IPS-15b (cell line): ENCODE measurements at regions not wholly inside any gene's neighbourhood (a gene's known extent, or its start where the extent isn't known, plus 50 kb on each side); places are given as distances from the start of the nearest gene placed in this dataset.

Experiments
- H3K27me3 ChIP-seq: one replicate; pipeline ENCODE4 v1.6.1; 2013; ENCODE audit warnings: low read length; ENCODE audit not compliant: control insufficient read depth, insufficient read depth
- H3K36me3 ChIP-seq: one replicate; pipeline ENCODE4 v1.6.1; 2013; ENCODE audit warnings: low read length; ENCODE audit not compliant: control insufficient read depth, insufficient read depth
- H3K4me1 ChIP-seq: one replicate; pipeline ENCODE4 v1.6.1; 2013; ENCODE audit warnings: mild to moderate bottlenecking, low read length; ENCODE audit not compliant: control insufficient read depth, insufficient read depth
- H3K4me3 ChIP-seq: one replicate; pipeline ENCODE4 v1.5.1; 2013; ENCODE audit warnings: low read depth, low read length
- H3K9ac ChIP-seq: one replicate; pipeline ENCODE4 v1.6.1; 2013; ENCODE audit warnings: low read depth, mild to moderate bottlenecking, low read length
- H3K9me3 ChIP-seq: one replicate; pipeline ENCODE4 v1.6.1; 2013; ENCODE audit warnings: mild to moderate bottlenecking, low read length; ENCODE audit not compliant: control insufficient read depth, insufficient read depth

- no peaks in the 10 kb centered on the region for H3K36me3 ChIP-seq
- peaks cover 28% of the 10 kb centered on the region for H3K27me3 ChIP-seq
- no peaks in the 10 kb centered on the region for H3K9me3 ChIP-seq
- no peaks in the 10 kb centered on the region for H3K4me1 ChIP-seq
- no peak overlapping the region for H3K9ac ChIP-seq
- no peak overlapping the region for H3K4me3 ChIP-seq
Measured at GRCh38 chr20:61184194-61184593, 67.9 kb upstream of the CDH4 start.

DNA sequence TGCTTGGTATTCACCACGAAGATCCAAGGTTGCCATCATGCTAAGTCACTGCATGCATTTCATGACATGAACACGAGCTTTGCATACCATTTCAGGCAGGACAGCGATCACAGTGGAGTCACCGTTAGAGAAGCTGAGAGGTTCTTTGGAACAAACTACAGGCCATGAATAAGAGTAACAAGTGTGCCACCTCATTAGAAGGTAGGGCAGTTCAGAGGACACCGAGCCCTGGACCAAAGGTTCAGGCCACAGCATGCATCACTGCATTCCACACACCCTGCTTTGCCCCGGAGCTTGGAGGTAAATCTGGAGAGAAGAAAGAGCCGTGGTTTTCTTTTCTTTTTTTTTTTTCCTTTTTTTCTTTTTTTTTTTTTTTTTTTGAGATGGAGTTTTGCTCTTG is 66.9 kb upstream of the CDH4 start:
- no peak overlapping the region for H3K9ac ChIP-seq
- no peaks in the 10 kb centered on the region for H3K36me3 ChIP-seq
- H3K4me3 ChIP-seq = no peak overlapping the region
- no peaks in the 10 kb centered on the region for H3K4me1 ChIP-seq
- H3K27me3 ChIP-seq = peaks cover 24% of the 10 kb centered on the region
- H3K9me3 ChIP-seq = no peaks in the 10 kb centered on the region

- Histone ChIP-seq H3K36me3 (no peaks in the 10 kb centered on the region), H3K4me1 (no peaks in the 10 kb centered on the region), H3K4me3 (no peak overlapping the region), H3K9me3 (no peaks in the 10 kb centered on the region), H3K27me3 (peaks cover 20% of the 10 kb centered on the region), H3K9ac (no peak overlapping the region)
Measured at GRCh38 chr20:61185841-61186601, 66.0 kb upstream of the CDH4 start.

DNA sequence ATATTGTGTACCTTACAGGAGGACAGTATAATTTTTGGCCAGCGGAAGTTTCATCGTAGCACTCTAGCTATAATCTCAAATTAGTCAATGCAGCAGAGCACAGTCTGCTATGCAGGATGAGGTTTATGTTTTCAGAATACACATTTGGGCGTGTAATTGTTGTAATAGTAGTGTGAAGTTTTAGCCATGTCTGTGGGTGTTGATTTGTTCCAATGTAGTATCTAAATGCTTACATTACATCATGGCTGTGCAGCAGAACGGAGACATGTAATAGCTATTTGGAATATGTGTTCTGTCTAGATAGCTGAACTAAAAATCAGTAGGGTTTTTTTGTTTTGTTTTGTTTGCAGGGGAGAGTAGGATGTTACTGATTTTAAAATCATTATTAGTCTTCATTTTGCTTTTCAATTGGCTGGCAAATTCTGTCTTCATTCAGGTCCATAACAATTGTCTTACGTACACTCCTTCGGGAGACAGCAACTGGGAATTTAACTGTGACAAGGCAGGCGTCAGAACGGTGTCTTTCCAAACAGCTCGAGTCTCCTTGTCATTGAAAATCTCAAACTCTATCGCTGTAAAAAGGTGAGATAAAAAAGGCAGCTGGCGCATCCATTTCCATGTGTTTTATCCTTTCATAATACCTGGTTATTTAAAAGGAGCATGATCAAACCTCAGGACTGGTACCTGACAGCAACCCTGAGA is 65.1 kb upstream of the CDH4 start:
- Histone ChIP-seq H3K4me1 (no peaks in the 10 kb centered on the region), H3K9ac (no peak overlapping the region), H3K9me3 (no peaks in the 10 kb centered on the region), H3K27me3 (peaks cover 13% of the 10 kb centered on the region), H3K36me3 (no peaks in the 10 kb centered on the region), H3K4me3 (no peak overlapping the region)

- Histone ChIP-seq H3K4me1 (no peaks in the 10 kb centered on the region), H3K9me3 (no peaks in the 10 kb centered on the region), H3K27me3 (peaks cover 4% of the 10 kb centered on the region), H3K4me3 (no peak overlapping the region), H3K36me3 (no peaks in the 10 kb centered on the region), H3K9ac (no peak overlapping the region)
Measured at GRCh38 chr20:61189534-61189933, 62.5 kb upstream of the CDH4 start.

GRCh38 chr20:61191096-61191495 is 61.0 kb upstream of the CDH4 start:
- no peak overlapping the region for H3K9ac ChIP-seq
- no peak overlapping the region for H3K4me3 ChIP-seq
- H3K36me3 ChIP-seq = no peaks in the 10 kb centered on the region
- H3K4me1 ChIP-seq = no peaks in the 10 kb centered on the region
- no peaks in the 10 kb centered on the region for H3K27me3 ChIP-seq
- H3K9me3 ChIP-seq = no peaks in the 10 kb centered on the region

- no peaks in the 10 kb centered on the region for H3K9me3 ChIP-seq
- peaks cover 11% of the 10 kb centered on the region for H3K27me3 ChIP-seq
- H3K4me3 ChIP-seq = no peak overlapping the region
- no peaks in the 10 kb centered on the region for H3K36me3 ChIP-seq
- H3K9ac ChIP-seq = no peak overlapping the region
- no peaks in the 10 kb centered on the region for H3K4me1 ChIP-seq
Measured at GRCh38 chr20:61192337-61192950, 59.6 kb upstream of the CDH4 start.

- no peak overlapping the region for H3K4me3 ChIP-seq
Measured at GRCh38 chr20:61193164-61193563, 58.9 kb upstream of the CDH4 start.

More at GRCh38 chr20:61193164-61193563, 58.9 kb upstream of the CDH4 start:
- H3K4me1 ChIP-seq = no peaks in the 10 kb centered on the region
- no peaks in the 10 kb centered on the region for H3K9me3 ChIP-seq
- H3K9ac ChIP-seq = no peak overlapping the region
- H3K36me3 ChIP-seq = no peaks in the 10 kb centered on the region
- H3K27me3 ChIP-seq = peaks cover 12% of the 10 kb centered on the region
